ENCODE measurements at regions not wholly inside any gene's neighbourhood (a gene's known extent, or its start where the extent isn't known, plus 50 kb on each side); places are given as distances from the start of the nearest gene placed in this dataset.

- TF ChIP-seq ERG (CRISPR knock-in tag; IDR thresholded peaks at IDR 0.05) (no peak), AR (CRISPR knock-in tag; IDR thresholded peaks at IDR 0.05) (no peak), HMGA2 (CRISPR knock-in tag; IDR thresholded peaks at IDR 0.05) (no peak), NFYB (CRISPR knock-in tag; conservative IDR thresholded peaks at IDR 0.05; ENCODE audit: low read depth) (no peak), E2F5 (CRISPR knock-in tag; IDR thresholded peaks at IDR 0.05) (no peak), NR3C1 (CRISPR knock-in tag; conservative IDR thresholded peaks at IDR 0.05; ENCODE audit: low read depth) (no peak), SMAD4 (CRISPR knock-in tag; IDR thresholded peaks at IDR 0.05) (no peak), STAT6 (CRISPR knock-in tag; conservative IDR thresholded peaks at IDR 0.05; ENCODE audit: low read depth) (no peak), NR2C2 (CRISPR knock-in tag; IDR thresholded peaks at IDR 0.05) (no peak), KAT7 (CRISPR knock-in tag; IDR thresholded peaks at IDR 0.05; ENCODE audit: borderline replicate concordance) (no peak), ZNF317 (CRISPR knock-in tag; IDR thresholded peaks at IDR 0.05; ENCODE audit: borderline replicate concordance, low read depth) (no peak)
- POLR2A ChIA-PET: no interaction called here
- Mint-ChIP-seq H3K27ac (no peak overlapping the region), H3K36me3 (no peaks in the 10 kb centered on the region), H3K4me1 (peaks cover 3% of the 10 kb centered on the region; the same call in 1 of the 2 replicates), H3K27me3 (ENCODE audit: low read depth) (no peaks in the 10 kb centered on the region), H3K9me3 (no peaks in the 10 kb centered on the region), H3K4me3 (no peak overlapping the region)
- CTCF ChIA-PET: no interaction called here
- DNase-seq (ENCODE audit: low spot score) (no peak), ATAC-seq (no peak)
Measured at GRCh38 chr4:144514736-144515135, 131.2 kb upstream of the HHIP start.

- no peak for DNase-seq (ENCODE audit: low spot score)
- TF ChIP-seq ZNF281 (CRISPR knock-in tag; IDR thresholded peaks at IDR 0.05): no peak
- TF ChIP-seq ZSCAN18 (CRISPR knock-in tag; IDR thresholded peaks at IDR 0.05): no peak
- TF ChIP-seq ZNF425 (CRISPR knock-in tag; conservative IDR thresholded peaks at IDR 0.05): no peak
- no peak for TF ChIP-seq RELA (CRISPR knock-in tag; IDR thresholded peaks at IDR 0.05; ENCODE audit: borderline replicate concordance)
- no peak for TF ChIP-seq ESRRA (CRISPR knock-in tag; IDR thresholded peaks at IDR 0.05; ENCODE audit: borderline replicate concordance)
- TF ChIP-seq SOX15 (CRISPR knock-in tag; IDR thresholded peaks at IDR 0.05): no peak
- TF ChIP-seq USF1 (CRISPR knock-in tag; IDR thresholded peaks at IDR 0.05): no peak
- TF ChIP-seq GRHL2 (CRISPR knock-in tag; IDR thresholded peaks at IDR 0.05; ENCODE audit: insufficient replicate concordance, severe bottlenecking): no peak
- no peak for TF ChIP-seq ZNF317 (CRISPR knock-in tag; IDR thresholded peaks at IDR 0.05; ENCODE audit: borderline replicate concordance, low read depth)
Measured at GRCh38 chr4:144518181-144518895, 127.6 kb upstream of the HHIP start.

More at GRCh38 chr4:144518181-144518895, 127.6 kb upstream of the HHIP start:
- peaks cover 3% of the 10 kb centered on the region; the same call in 1 of the 2 replicates for H3K4me1 Mint-ChIP-seq
- H3K36me3 Mint-ChIP-seq: no peaks in the 10 kb centered on the region
- ChIA-PET CTCF (no interaction called here), POLR2A (no interaction called here)
- no peak overlapping the region for H3K27ac Mint-ChIP-seq
- 0 out of 2 replicates have a peak, but pooled peaks cover 3% of the 10 kb centered on the region for H3K9me3 Mint-ChIP-seq
- H3K27me3 Mint-ChIP-seq (ENCODE audit: low read depth): no peaks in the 10 kb centered on the region
- peak; percentile 28; the same call in 1 of the 2 replicates for ATAC-seq
- no peak overlapping the region for H3K4me3 Mint-ChIP-seq

Measured in WTC11 (cell line).